Upper lobe of left lung (tissue), 4 donors: ENCODE measurements at regions not wholly inside any gene's neighbourhood (a gene's known extent, or its start where the extent isn't known, plus 50 kb on each side); places are given as distances from the start of the nearest gene placed in this dataset.

Experiments used
- CTCF ChIP-seq, 6 experiments: fragments of 450-650 bp in 4 of 6; fragments of 200-600 bp in 2 of 6; sonication (generic) in 2 of 6; IDR thresholded peaks; one replicate each; pipeline ENCODE4 v1.5.1; 2016 to 2019; ENCODE audit warnings: antibody characterized with exemption in 6 of 6
- EP300 ChIP-seq, 4 donors: sonication (generic); formaldehyde crosslinking; IDR thresholded peaks; one replicate each; pipeline ENCODE4 v1.5.1; 2017; ENCODE audit warnings: antibody characterized with exemption in 4 of 4, control low read depth in 2 of 4
- POLR2A ChIP-seq, 4 donors: fragments of 450-650 bp; IDR thresholded peaks; one replicate each; pipeline ENCODE4 v1.5.1; 2016 to 2017; ENCODE audit warnings: antibody characterized with exemption in 4 of 4, mild to moderate bottlenecking in 2 of 4
- POLR2AphosphoS5 ChIP-seq, 2 donors: sonication (generic); formaldehyde crosslinking; IDR thresholded peaks; one replicate each; pipeline ENCODE4 v1.5.1; 2017; ENCODE audit warnings: antibody characterized with exemption in 2 of 2

- TF ChIP-seq CTCF (IDR thresholded peaks at IDR 0.05) (no peak), POLR2A (IDR thresholded peaks at IDR 0.05) (no peak), EP300 (IDR thresholded peaks at IDR 0.05) (no peak), POLR2AphosphoS5 (IDR thresholded peaks at IDR 0.05) (no peak)
Observed at GRCh38 chr11:71108013-71108865, 144.1 kb downstream of the SHANK2 start.
